ENCODE measurements at regions not wholly inside any gene's neighbourhood (a gene's known extent, or its start where the extent isn't known, plus 50 kb on each side); places are given as distances from the start of the nearest gene placed in this dataset.

DNA sequence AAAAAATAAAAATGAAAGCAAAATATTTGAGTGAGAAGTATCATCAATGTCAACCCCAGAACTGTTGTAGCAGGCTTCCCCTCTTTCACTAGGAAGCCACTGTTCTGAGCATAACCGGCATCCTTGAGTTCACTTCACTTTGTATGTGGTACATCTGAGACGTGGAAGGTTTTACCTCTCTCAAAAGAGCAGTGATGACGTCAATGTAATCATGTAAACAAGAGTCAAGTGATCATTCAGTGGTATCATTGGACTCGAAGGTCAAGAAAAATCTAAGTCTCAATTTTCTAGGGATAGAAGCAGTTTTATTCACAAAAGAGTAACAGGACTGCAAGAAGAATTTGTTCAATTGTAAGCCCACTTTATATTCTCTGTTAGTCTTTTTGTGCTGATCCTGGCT lies 339.8 kb upstream of the THRB start:
- DNase-seq (ENCODE audit: low read depth in 2 of 2): no peak

DNA sequence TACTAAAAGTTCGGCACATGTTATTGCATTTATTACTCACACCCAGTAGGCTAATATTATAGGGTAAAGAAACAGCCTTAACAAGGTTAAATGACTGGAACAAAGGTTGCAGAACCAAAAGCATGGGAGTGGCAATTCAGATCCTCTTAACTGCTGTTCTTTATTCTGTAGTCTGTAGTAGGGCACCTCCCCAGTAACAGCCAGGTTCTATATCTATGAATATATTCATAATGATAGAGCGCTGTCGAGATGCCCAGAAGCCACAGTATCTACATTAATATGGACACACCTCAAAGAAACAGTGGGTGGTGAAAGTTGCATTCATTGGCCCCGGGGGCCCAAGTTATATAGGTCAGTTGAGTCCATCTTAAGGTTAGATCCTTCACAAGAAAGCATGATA lies 340.9 kb upstream of the THRB start:
- DNase-seq (ENCODE audit: low read depth in 2 of 2): no peak

- no peak for DNase-seq (ENCODE audit: low read depth in 2 of 2)
Measured at GRCh38 chr3:24837601-24838000, 343.0 kb upstream of the THRB start.

- no peak for DNase-seq (ENCODE audit: low read depth in 2 of 2)
Measured at GRCh38 chr3:24838533-24838932, 343.9 kb upstream of the THRB start.

DNA sequence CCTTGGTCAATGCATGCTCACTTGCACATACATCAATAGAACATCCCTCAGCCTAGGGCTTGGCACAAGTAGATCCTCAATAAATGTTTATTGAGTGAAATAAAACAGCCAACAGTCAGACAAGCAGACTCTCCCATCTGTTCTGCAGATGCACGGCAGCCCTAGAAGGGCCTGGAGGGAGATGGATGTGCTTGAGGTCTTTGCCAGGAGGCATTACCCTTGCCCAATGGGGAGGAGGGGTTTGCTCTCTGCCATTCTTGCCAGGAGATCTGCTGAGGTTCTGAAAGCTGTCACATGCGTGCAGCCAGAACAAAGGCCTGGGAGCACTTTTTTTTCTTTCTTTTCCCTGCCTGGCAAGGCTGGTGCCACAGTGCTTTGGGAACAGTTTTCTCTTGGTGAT lies 349.3 kb upstream of the THRB start:
- DNase-seq (ENCODE audit: low read depth in 2 of 2): no peak

- DNase-seq (ENCODE audit: low read depth in 2 of 2): no peak
Measured at GRCh38 chr3:24845524-24846155, 351.0 kb upstream of the THRB start.

- DNase-seq (ENCODE audit: low read depth in 2 of 2): no peak
Measured at GRCh38 chr3:24846286-24846860, 351.7 kb upstream of the THRB start.

DNA sequence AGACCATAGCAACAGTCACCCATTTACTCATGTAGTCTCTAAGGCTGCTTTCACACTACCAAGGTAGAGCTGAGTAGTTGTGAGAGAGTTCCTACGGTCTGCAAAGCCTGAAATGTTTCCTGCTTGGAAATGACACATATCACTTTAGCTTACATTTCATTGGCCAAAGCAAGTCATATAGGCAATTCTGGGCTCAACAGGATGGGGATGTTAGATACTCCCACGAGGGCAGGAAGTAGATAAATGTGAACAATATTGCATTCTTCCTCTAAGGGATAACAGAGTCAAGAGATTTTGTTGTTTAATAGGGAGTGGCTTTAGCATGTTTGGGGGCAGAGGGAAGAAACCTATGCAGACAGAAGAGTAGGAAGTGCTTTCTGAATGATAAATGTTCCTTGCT lies 355.6 kb upstream of the THRB start:
- no peak for DNase-seq (ENCODE audit: low read depth in 2 of 2)

DNA sequence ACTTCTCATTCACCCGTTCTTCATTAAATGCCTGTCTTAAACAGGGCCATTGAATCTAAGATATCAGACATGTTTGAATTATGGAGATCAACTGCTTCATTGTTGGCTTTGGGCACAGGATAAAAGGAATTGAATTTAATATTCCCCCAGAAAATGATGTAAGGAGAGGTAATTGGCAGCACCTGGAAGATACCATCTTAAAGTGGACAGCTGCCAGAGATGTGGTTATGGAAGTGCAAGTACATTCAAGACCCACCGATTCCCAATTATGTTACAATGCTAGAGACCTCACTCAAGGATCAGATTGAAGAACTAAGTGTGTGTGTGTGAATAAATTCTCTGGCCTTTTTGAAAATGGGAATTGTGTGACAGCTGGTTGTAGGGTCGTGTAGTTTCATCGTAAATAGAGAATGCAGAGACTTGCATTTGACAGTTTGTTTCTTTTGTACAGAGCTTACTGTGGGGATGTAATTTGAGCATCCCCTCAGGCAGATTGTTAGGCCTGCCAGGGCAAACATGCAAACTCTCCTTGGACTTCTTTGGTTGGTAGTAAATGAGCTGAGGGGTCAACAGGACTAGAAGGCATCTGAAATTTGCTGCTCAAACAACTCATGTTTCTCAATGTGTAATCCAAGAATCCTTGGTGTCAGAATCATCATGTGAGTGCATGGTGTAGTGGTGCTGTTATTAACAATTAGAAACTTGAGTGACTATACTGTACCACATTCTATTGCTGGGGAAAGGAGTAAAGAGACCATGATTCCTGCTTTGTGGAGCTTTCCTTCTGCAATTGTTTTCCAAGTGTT lies 359.2 kb upstream of the THRB start:
- no peak for DNase-seq (ENCODE audit: low read depth in 2 of 2)

GRCh38 chr3:24854748-24855147 lies 360.1 kb upstream of the THRB start:
- DNase-seq (ENCODE audit: low read depth in 2 of 2): no peak

DNA sequence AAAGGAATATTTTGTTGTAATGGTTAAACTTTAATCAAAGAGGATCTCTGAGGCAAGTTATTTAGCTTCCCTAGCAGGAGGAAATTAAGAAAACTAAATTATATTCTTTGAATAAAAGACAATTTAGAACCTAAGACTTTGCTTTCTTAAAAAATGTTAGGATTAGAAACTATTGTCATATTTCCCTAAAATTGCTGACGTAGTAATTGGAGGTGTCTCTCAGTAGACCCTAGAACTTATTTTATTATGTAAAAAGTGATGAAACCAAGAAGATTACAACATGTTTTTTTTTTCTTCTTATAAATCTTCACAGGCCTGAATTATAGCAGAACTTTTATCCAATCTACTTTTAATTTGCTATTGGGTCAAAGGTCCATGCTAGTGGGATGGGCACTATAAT lies 363.3 kb upstream of the THRB start:
- DNase-seq (ENCODE audit: low read depth in 2 of 2): no peak

DNA sequence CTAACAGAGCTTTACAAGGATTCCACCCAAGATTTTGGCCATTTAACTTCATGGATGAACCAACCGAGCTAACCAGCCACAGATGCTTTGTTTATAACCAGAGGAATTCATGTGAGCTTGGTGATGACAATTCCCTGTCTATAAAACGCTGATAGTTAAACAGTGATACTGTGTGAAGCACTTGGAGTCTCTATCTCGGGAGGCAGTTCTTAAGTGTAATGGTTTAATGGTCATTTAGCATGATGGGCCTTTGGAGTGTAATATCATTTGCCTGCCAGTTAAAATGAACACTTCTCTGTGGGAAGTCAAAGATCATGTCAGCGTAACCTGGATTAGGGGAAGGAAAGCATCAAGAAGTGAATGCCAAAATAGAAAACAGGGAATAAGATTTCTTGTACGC lies 368.6 kb upstream of the THRB start:
- no peak for DNase-seq (ENCODE audit: low read depth in 2 of 2)

- DNase-seq (ENCODE audit: low read depth in 2 of 2): no peak
Measured at GRCh38 chr3:24867783-24868182, 373.1 kb upstream of the THRB start.

- no peak for DNase-seq (ENCODE audit: low read depth in 2 of 2)
Measured at GRCh38 chr3:24881239-24881638, 386.6 kb upstream of the THRB start.

DNA sequence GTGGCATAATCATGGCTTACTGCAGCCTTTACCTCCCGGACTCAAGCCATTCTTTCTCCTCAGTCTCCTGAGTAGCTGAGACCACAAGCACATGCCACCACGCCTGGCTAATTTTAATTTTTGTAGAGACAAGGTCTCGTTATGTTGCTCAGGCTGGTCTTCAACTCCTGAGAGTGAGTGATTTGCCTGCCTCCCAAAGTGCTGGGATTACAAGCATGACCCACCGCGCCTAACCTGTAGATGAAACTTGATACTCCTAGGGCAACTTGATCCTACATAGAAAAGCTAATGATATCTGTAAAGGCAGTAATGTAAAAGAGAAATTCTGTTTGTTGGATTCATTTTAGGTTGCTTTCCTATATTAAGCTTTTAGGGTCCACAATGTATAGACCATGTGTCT lies 391.9 kb upstream of the THRB start:
- no peak for DNase-seq (ENCODE audit: low read depth in 2 of 2)

DNA sequence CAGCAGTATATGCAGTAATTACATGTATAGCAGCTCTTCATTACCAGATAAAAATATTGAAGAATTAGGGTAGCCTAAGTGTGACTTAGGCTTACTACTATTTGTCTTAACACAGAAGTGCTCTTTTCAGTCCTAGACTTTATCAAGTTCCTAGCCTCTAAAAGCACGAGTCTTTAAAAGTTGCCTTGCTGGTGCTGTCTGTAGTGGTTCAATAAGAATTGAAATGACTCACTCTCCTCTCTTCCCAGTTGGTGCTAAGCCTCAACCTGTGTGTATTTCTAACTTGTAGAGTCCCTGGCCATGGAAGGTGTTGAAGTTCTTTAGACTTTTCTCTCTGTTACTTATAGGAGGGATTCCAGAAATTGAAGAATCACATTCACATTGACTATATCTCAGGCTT lies 395.4 kb upstream of the THRB start:
- no peak for DNase-seq (ENCODE audit: low read depth in 2 of 2)

GRCh38 chr3:24899373-24899772 lies 404.7 kb upstream of the THRB start:
- no peak for DNase-seq (ENCODE audit: low read depth in 2 of 2)

DNA sequence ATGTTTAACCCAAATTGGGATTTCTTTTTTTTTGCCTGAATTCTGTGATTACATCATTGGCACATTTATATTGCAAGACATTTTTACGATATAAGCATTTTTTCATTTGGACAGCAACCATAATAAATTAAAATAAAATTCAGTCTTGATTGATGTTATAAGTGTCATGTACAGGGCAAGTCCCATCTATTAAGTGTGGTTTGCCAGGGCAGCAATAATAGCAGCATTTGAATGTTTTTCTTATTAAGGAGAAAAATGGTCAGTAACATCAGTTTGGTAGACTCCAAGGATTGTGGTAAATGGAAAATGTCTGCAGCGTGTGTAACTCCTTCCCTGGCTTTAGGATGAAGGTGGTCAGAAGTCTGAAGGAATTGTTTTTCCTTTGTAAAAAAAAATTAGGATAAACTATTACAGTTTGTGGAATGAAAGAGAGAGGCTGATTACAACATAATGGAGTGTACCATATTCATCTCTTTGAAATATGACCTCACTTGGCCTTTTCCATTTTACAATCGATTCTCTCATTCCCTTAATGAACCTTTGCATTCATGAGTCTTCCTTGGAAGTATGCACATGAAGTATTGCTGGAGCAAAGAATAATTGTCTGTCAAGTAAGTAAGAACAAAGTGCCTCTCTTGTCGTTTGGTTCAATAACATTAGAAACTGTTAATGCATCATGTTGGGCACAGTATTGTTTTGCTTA lies 405.4 kb upstream of the THRB start:
- DNase-seq (ENCODE audit: low read depth in 2 of 2): no peak

- DNase-seq (ENCODE audit: low read depth in 2 of 2): no peak
Measured at GRCh38 chr3:24905266-24905665, 410.6 kb upstream of the THRB start.

GRCh38 chr3:24907106-24907505 lies 412.5 kb upstream of the THRB start:
- DNase-seq (ENCODE audit: low read depth in 2 of 2): no peak

- no peak for DNase-seq (ENCODE audit: low read depth in 2 of 2)
Measured at GRCh38 chr3:24911076-24911475, 416.4 kb upstream of the THRB start.

- DNase-seq (ENCODE audit: low read depth in 2 of 2): no peak
Measured at GRCh38 chr3:24915639-24916038, 421.0 kb upstream of the THRB start.

Measured in dermis microvascular lymphatic vessel endothelial cell (primary cell).